Glomerular visceral epithelial cell (primary cell): ENCODE measurements at regions not wholly inside any gene's neighbourhood (a gene's known extent, or its start where the extent isn't known, plus 50 kb on each side); places are given as distances from the start of the nearest gene placed in this dataset.

Experiments
- DNase-seq: peaks from one replicate; pipeline ENCODE4 v3.0.0-alpha.2; 2016; ENCODE audit errors: extremely low spot score

- DNase-seq, result no peak
Observed at GRCh38 chr4:181330654-181331201, 912.5 kb upstream of the TENM3 start.

- no peak for DNase-seq
Observed at GRCh38 chr4:181331214-181331613, 912.0 kb upstream of the TENM3 start.

GRCh38 chr4:181345931-181346330 lies 897.3 kb upstream of the TENM3 start:
- DNase-seq, result no peak

DNA sequence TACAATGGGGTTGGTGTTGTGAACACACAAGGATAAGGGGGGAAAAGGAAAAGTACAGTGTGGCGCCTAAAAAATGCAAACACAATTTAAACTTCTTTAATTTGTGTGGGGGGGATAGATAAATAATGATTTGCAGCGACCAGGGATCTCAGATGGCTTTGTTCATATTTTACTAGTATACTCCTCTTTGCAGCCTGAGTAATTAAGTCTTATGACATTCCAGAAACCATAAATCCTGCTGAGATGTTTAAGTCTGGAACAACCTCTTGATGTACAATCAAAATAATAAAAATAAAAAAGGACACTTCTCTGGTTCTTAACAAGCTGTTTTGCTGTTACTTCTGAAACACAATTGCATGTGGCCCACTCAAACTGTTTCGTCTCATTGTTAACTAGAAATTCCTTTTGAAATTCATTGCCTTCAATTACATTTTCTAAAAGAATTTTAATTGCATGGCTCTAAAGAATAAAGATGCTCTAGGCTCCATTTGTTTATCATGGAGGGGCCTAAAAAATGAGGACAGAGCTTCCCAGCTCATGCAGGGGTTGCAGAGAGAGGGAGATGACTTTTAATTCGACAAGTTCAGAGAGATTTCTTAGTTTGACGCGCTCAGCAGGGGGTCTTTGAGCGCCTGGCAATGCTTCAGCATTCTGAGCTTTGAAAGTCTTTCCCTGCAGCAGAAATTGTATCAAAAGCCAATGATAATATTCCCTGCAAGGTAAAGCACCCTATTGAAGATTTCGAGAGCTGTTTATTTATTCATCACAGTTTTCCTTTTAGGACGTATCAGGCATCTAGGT lies 892.4 kb upstream of the TENM3 start:
- no peak for DNase-seq

DNA sequence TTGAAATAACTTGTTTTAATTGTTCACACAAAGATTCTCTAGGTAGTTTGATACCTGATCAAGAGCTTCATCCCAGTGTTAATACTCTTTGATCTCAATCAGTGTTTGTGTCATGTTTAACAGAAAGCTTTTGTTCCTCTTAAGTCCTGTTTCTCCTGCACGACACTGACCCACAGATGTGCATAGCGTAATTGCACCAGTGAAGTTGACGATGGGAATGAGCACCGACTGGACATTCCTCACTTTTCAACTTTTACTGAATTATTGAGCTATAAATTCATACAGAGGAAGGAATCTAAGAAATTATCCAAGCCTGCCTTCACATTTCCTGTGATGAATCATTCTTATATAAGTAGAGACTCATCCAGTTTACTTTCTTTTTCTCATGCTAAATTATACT lies 878.7 kb upstream of the TENM3 start:
- DNase-seq, result no peak

DNA sequence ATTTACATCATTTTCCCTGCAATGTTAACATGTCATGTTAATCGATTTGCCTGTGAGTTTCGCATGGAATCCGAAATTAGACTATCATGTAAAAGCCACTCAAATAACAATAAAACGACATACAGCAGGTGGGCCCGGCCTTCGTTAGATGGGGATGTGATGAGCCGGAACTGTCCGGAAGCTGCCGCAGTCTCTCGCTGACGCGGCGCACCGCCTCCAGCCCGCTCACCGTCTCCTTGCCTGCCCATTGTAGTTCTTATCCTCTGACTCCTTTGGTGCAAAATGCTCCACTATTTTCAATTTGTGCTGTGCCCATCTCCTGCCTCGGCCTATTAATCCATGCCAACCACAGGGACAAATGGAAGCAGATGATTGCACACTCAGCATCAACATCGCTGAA lies 877.5 kb upstream of the TENM3 start:
- DNase-seq, result no peak

DNA sequence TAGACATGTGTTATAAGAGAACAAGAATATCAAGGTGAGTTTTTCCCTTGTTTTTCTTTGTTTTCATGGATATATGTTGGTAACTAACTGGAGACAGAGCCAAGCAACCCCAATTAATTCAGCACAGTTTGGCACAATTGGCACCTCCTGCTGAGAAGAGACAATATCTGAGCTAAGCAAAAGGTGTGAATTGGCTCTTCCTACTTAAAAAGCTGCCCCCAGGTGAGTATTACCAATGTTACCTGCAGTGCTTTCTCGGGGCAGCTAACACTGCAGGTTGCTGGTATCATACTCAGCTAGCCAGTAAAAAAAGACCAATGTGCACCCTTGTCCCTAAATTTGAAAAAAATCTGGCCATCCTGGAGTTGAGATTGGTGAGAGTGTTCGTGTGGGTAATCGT lies 871.2 kb upstream of the TENM3 start:
- no peak for DNase-seq

- DNase-seq, result no peak
Observed at GRCh38 chr4:181376058-181376457, 867.1 kb upstream of the TENM3 start.

GRCh38 chr4:181388061-181388460 lies 855.1 kb upstream of the TENM3 start:
- no peak for DNase-seq

DNA sequence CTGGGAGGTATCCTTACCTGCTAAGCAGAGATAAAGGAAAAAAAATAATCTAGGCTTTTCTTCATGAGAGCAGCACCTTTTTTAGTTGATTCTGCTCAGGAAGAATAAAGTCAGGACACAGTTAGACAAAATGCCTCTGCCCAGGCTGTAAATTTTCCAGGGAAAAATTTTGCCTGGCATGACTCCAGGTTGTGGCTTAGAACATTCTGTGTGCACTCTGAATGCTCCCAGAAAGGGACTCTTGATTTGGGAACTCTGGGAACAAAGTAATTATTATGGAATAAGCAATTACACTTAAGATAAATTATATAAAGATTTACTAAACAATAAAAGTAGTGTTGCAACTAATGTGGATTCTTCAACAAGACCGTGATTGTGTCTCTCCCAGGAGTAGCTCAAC lies 826.2 kb upstream of the TENM3 start:
- DNase-seq, result no peak

GRCh38 chr4:181418496-181418895 lies 824.7 kb upstream of the TENM3 start:
- peak; percentile 20 for DNase-seq

DNA sequence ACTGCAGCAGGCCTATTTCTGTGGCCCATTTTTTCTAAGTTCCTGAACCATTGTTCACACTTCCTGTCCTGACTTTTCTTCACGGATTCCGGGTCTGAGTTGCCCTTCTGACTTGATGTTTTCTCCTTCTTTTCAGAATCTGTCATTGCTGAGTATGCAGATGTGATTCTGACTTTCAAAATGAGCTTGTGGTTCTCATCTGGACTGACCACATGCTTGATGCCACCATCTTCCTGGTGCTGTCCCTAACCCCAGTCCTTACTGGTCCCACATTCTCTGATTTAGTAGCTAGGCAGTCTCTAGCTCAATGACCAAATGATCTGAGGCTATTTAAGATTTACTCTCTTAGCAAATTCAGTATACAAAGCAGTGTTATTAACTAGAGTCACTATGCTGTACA lies 822.3 kb upstream of the TENM3 start:
- DNase-seq, result no peak

- DNase-seq, result no peak
Observed at GRCh38 chr4:181424362-181425016, 818.7 kb upstream of the TENM3 start.

DNA sequence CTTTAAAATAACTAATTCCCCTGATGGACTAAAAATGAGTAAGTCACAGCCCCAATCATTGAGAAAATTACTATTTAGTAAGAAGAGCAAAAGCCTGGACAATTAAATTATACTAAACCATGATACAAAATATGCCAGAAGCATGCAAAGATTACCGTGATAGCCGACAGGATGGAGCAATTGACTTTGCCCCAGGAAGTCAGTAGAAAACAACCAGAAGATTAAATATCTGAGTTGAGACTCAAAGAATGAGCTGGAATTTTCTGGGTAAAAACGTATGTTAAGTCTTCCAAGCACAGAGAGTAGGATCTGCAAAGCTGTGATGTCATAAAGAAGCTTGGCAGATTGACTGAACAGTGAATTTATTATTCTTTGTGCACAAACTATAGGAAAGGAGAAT lies 816.1 kb upstream of the TENM3 start:
- no peak for DNase-seq

DNA sequence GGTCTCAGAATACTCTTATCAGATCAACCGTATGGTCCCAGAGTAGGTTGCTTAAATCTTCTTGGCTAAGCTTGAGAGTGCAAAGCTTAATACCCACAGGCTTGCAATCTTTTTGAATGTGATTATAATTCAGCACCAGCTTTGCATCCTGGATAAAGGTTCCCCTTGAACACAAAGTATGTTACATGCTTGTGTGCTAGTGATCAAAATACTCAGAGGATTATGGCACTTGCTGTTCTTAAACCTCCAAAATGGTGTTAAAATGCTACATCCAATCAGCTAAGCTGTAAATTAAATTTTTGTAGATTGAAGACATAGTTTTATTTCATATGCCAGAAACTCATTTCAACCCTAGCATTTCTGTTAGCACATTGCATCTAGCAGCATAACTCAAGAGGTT lies 812.2 kb upstream of the TENM3 start:
- DNase-seq, result no peak

GRCh38 chr4:181431661-181432060 lies 811.5 kb upstream of the TENM3 start:
- no peak for DNase-seq

- no peak for DNase-seq
Observed at GRCh38 chr4:181432335-181432734, 810.9 kb upstream of the TENM3 start.

- DNase-seq, result no peak
Observed at GRCh38 chr4:181437895-181438294, 805.3 kb upstream of the TENM3 start.

DNA sequence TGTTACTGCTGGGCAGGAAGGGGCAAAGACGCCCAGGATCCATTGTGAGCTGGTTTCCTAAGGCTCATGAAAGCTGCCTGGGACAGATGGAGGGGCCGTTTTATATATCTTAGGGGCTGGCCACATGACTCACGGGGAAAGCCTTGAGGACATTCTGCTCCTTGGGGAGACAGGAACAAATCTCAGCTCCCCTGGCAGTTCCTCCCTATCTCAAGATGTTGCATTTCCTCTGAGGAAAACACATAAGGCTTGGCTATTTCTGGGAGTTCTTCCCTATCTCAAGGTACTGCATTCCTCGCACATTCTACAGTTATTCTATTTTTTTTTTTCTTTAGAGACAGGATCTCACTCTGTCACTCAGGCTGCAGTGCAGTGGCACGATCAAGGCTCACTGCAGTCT lies 804.6 kb upstream of the TENM3 start:
- no peak for DNase-seq

DNA sequence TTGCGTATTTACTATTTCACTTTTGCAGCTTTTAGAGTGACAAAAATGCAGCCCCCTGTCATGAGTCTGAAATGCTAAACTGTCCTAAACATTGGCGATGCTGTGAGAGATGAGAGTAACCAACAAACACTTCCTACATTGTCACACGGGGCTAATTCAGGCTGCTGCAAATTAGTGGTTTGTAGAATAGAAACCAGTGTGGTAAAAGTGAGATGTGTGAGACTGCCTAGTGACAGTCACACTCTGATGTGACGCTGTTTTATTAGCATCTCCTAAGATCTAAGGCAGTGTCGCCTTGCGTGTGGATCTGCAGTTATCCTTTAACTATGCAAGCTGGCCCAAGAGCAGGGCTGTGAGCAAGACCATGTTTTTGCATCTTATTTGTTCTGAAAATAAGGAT lies 800.2 kb upstream of the TENM3 start:
- DNase-seq, result no peak

DNA sequence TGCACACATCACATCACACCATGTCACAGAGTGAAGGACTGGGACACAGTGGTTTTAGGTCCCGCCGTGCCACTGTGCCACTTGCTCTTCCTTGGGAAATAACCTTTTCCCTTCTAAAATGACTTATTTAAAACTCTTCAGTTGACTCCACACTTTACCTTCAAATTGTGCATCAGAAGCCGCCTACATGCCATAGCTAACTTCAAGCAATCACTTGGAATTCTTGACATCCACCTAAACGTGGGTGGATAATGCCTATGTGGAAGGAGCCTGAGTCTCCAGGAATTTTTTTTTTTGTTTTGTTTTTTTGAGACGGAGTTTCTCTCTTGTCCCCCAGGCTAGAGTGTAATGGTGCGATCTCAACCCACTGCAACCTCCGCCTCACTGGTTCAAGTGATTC lies 777.4 kb upstream of the TENM3 start:
- DNase-seq, result no peak

GRCh38 chr4:181468451-181468850 lies 774.8 kb upstream of the TENM3 start:
- no peak for DNase-seq

GRCh38 chr4:181470306-181470705 lies 772.9 kb upstream of the TENM3 start:
- DNase-seq, result no peak
